ENCODE measurements at regions not wholly inside any gene's neighbourhood (a gene's known extent, or its start where the extent isn't known, plus 50 kb on each side); places are given as distances from the start of the nearest gene placed in this dataset.

- no peak overlapping the region for H3K4ac ChIP-seq (replicated peaks; ENCODE audit: insufficient read length, low read depth, low read length)
- H3K27me3 ChIP-seq (replicated peaks in 1 of 4; ENCODE audit: control insufficient read depth in 3 of 4, extremely low read depth in 1 of 4, insufficient read depth in 3 of 4, low read length in 3 of 4), result no peaks in the 10 kb centered on the region
- H3K9me3 ChIP-seq (ENCODE audit: insufficient read depth in 2 of 2, low read depth in 1 of 2, low read length in 1 of 2), result no peaks in the 10 kb centered on the region
- peaks cover 4% of the 10 kb centered on the region for H3K79me1 ChIP-seq (ENCODE audit: low read depth, low read length)
- H2BK20ac ChIP-seq (ENCODE audit: low read length), result no peak overlapping the region
- H4K8ac ChIP-seq (ENCODE audit: extremely low read depth, insufficient read depth, low read length), result no peak overlapping the region
- no peak overlapping the region for H3K14ac ChIP-seq (ENCODE audit: insufficient read length)
- no peak overlapping the region for H3K56ac ChIP-seq (replicated peaks; ENCODE audit: insufficient read length, low read depth, low read length)
- no peak overlapping the region for H2BK12ac ChIP-seq (ENCODE audit: low read depth, low read length)
- H3K4me2 ChIP-seq (ENCODE audit: insufficient read depth in 1 of 2, low read depth in 2 of 2, low read length in 2 of 2), result no peak overlapping the region
- H2BK5ac ChIP-seq (ENCODE audit: low read depth, low read length), result no peak overlapping the region
- no peak overlapping the region for H3K18ac ChIP-seq (ENCODE audit: extremely low read depth, low read length)
- H3K4me3 ChIP-seq (ENCODE audit: extremely low read depth in 1 of 4, insufficient read depth in 2 of 4, low read depth in 3 of 4, low read length in 4 of 4), result no peak overlapping the region
- H3K23ac ChIP-seq (ENCODE audit: insufficient read length), result no peak overlapping the region
- TF ChIP-seq BRCA1 (IDR thresholded peaks at IDR 0.05; ENCODE audit: low read depth, low read length), result no peak
- peaks cover 3% of the 10 kb centered on the region; the same call in 1 of the 2 replicates for H3K23me2 ChIP-seq (ENCODE audit: low read depth, low read length)
- H3K9ac ChIP-seq (replicated peaks in 1 of 4; ENCODE audit: extremely low read depth in 1 of 4, low read depth in 3 of 4, low read length in 3 of 4), result no peak overlapping the region
- no peak overlapping the region for H4K91ac ChIP-seq (replicated peaks; ENCODE audit: insufficient read length, low read length)
- no peaks in the 10 kb centered on the region for H4K20me1 ChIP-seq (replicated peaks in 1 of 2; ENCODE audit: control insufficient read depth in 1 of 2, insufficient read depth in 2 of 2, low read length in 2 of 2)
- peaks cover 0 to 30% of the 10 kb centered on the region in 2 experiments; a peak in 2 of 4 replicates for H3K79me2 ChIP-seq (ENCODE audit: control insufficient read depth in 1 of 2, insufficient read depth in 2 of 2, low read length in 2 of 2)
- DNase-seq (ENCODE audit: low read depth in 1 of 2, low spot score in 2 of 2) (no peak), FAIRE-seq (no peak)
- H2BK120ac ChIP-seq (replicated peaks; ENCODE audit: low read depth, low read length), result no peak overlapping the region
- H4K5ac ChIP-seq (ENCODE audit: insufficient read length, low read depth, low read length), result no peak overlapping the region
- H3K27ac ChIP-seq (ENCODE audit: low read depth, low read length), result no peak overlapping the region
- POLR2A ChIA-PET (ENCODE audit: partially characterized antibody), result no interaction called here
- peaks cover 0 to 7% (median 0%) of the 10 kb centered on the region in 4 experiments; a peak in 1 of 7 replicates for H3K4me1 ChIP-seq (replicated peaks in 1 of 4; ENCODE audit: control insufficient read depth in 3 of 4, insufficient read depth in 4 of 4, low read length in 3 of 4)
- CTCF ChIA-PET (ENCODE audit: partially characterized antibody), result interaction anchor here (1.0 to 8.0 kb wide), 4 partner anchors 73 to 204 kb away, joined by 3 to 85 read pairs (median 5); no protein-coding TSS in a partner anchor
- H2AFZ ChIP-seq (ENCODE audit: low read length), result no peak overlapping the region
- H3K36me3 ChIP-seq (ENCODE audit: control insufficient read depth in 2 of 4, insufficient read depth in 4 of 4, low read length in 3 of 4), result no peaks in the 10 kb centered on the region; a peak in 1 of 8 replicates
- no peak overlapping the region for H2AK5ac ChIP-seq (ENCODE audit: low read depth, low read length)
- 79% methylated on average over 5 of the region's 5 CpGs; no CpG with 5 or more reads in 1 of the 2 experiments for WGBS, 2 experiments (ENCODE audit: extremely low coverage in 1 of 2, insufficient coverage in 1 of 2, insufficient read length in 1 of 2, insufficient replicate concordance in 2 of 2, low coverage in 1 of 2, low lambda C conversion rate in 2 of 2, missing lambda C conversion rate in 1 of 2)
- no peak overlapping the region for H2BK15ac ChIP-seq (ENCODE audit: low read length)
These were observed 340.9 kb downstream of the AACS start for GRCh38 chr12:125406131-125406530.
